ENCODE measurements at regions not wholly inside any gene's neighbourhood (a gene's known extent, or its start where the extent isn't known, plus 50 kb on each side); places are given as distances from the start of the nearest gene placed in this dataset.
"Not testable (repeated sequence)": the region's sequence is repeated elsewhere in the genome, so short reads cannot be mapped to it uniquely, and the experiment has no call there.

GRCh38 chrX:3914059-3914458, 200.6 kb upstream of the PRKX start:
- DNase-seq: not testable (repeated sequence)

GRCh38 chrX:3911012-3911411, 197.6 kb upstream of the PRKX start:
- not testable (repeated sequence) for DNase-seq

GRCh38 chrX:3910611-3911010, 197.2 kb upstream of the PRKX start:
- not testable (repeated sequence) for DNase-seq

GRCh38 chrX:3905522-3906258, 192.2 kb upstream of the PRKX start:
- DNase-seq: not testable (repeated sequence)

GRCh38 chrX:3902222-3902621, 188.8 kb upstream of the PRKX start:
- DNase-seq: not testable (repeated sequence)

- not testable (repeated sequence) for DNase-seq
Measured at GRCh38 chrX:3896755-3897154, 183.3 kb upstream of the PRKX start.

- DNase-seq: not testable (repeated sequence)
Measured at GRCh38 chrX:3882553-3882920, 169.1 kb upstream of the PRKX start.

- not testable (repeated sequence) for DNase-seq
Measured at GRCh38 chrX:3881898-3882552, 168.6 kb upstream of the PRKX start.

GRCh38 chrX:3881255-3881895, 167.9 kb upstream of the PRKX start:
- not testable (repeated sequence) for DNase-seq

- DNase-seq: not testable (repeated sequence)
Measured at GRCh38 chrX:3876393-3876792, 162.9 kb upstream of the PRKX start.

- not testable (repeated sequence) for DNase-seq
Measured at GRCh38 chrX:3875638-3876037, 162.2 kb upstream of the PRKX start.

- not testable (repeated sequence) for DNase-seq
Measured at GRCh38 chrX:3872226-3872879, 158.9 kb upstream of the PRKX start.

- not testable (repeated sequence) for DNase-seq
Measured at GRCh38 chrX:3867067-3867831, 153.8 kb upstream of the PRKX start.

- DNase-seq: not testable (repeated sequence)
Measured at GRCh38 chrX:3858332-3858731, 144.9 kb upstream of the PRKX start.

GRCh38 chrX:3843522-3844145, 130.2 kb upstream of the PRKX start:
- not testable (repeated sequence) for DNase-seq

GRCh38 chrX:3842822-3843521, 129.5 kb upstream of the PRKX start:
- DNase-seq: not testable (repeated sequence)

- not testable (repeated sequence) for DNase-seq
Measured at GRCh38 chrX:3838754-3839153, 125.3 kb upstream of the PRKX start.

GRCh38 chrX:3837958-3838643, 124.7 kb upstream of the PRKX start:
- not testable (repeated sequence) for DNase-seq

GRCh38 chrX:3837211-3837610, 123.8 kb upstream of the PRKX start:
- not testable (repeated sequence) for DNase-seq

Data from tongue (tissue), 1 donor.